COR-L47 (cell line): ENCODE measurements at regions not wholly inside any gene's neighbourhood (a gene's known extent, or its start where the extent isn't known, plus 50 kb on each side); places are given as distances from the start of the nearest gene placed in this dataset.

Source experiments
- DNase-seq: peaks from one replicate; lab custom pipeline; 2025; lab: John Stamatoyannopoulos, UW

- no peak for DNase-seq
Observed at GRCh38 chr15:62610265-62610869, 432.2 kb upstream of the TPM1 start.

- no peak for DNase-seq
Observed at GRCh38 chr15:62611002-62611401, 431.5 kb upstream of the TPM1 start.

- DNase-seq: no peak
Observed at GRCh38 chr15:62612183-62612733, 430.3 kb upstream of the TPM1 start.

GRCh38 chr15:62612771-62613170 is 429.8 kb upstream of the TPM1 start:
- no peak for DNase-seq

- no peak for DNase-seq
Observed at GRCh38 chr15:62616746-62617145, 425.8 kb upstream of the TPM1 start.

- DNase-seq: no peak
Observed at GRCh38 chr15:62617741-62618140, 424.8 kb upstream of the TPM1 start.

- DNase-seq: no peak
Observed at GRCh38 chr15:62618432-62618831, 424.1 kb upstream of the TPM1 start.

- DNase-seq: no peak
Observed at GRCh38 chr15:62618846-62619504, 423.6 kb upstream of the TPM1 start.

GRCh38 chr15:62619526-62619925 is 423.0 kb upstream of the TPM1 start:
- no peak for DNase-seq

- no peak for DNase-seq
Observed at GRCh38 chr15:62622775-62623174, 419.8 kb upstream of the TPM1 start.

- no peak for DNase-seq
Observed at GRCh38 chr15:62624547-62625378, 417.8 kb upstream of the TPM1 start.

- no peak for DNase-seq
Observed at GRCh38 chr15:62625429-62626033, 417.0 kb upstream of the TPM1 start.

- no peak for DNase-seq
Observed at GRCh38 chr15:62626903-62627302, 415.6 kb upstream of the TPM1 start.

- no peak for DNase-seq
Observed at GRCh38 chr15:62631076-62631724, 411.3 kb upstream of the TPM1 start.

- DNase-seq: no peak
Observed at GRCh38 chr15:62636823-62637573, 405.5 kb upstream of the TPM1 start.

GRCh38 chr15:62637574-62637897 is 405.0 kb upstream of the TPM1 start:
- DNase-seq: no peak

- no peak for DNase-seq
Observed at GRCh38 chr15:62637950-62638619, 404.5 kb upstream of the TPM1 start.

GRCh38 chr15:62639432-62639831 is 403.1 kb upstream of the TPM1 start:
- no peak for DNase-seq

GRCh38 chr15:62639906-62640605 is 402.5 kb upstream of the TPM1 start:
- DNase-seq: no peak

GRCh38 chr15:62641825-62642224 is 400.7 kb upstream of the TPM1 start:
- DNase-seq: no peak
